GM20000 (cell line): ENCODE measurements at regions not wholly inside any gene's neighbourhood (a gene's known extent, or its start where the extent isn't known, plus 50 kb on each side); places are given as distances from the start of the nearest gene placed in this dataset.

Source experiments
- DNase-seq: peaks from one replicate; pipeline ENCODE4 v3.0.0; 2012; ENCODE audit warnings: low spot score
- CTCF ChIP-seq: IDR thresholded peaks from 2 replicates; pipeline ENCODE4 v1.5.1; 2012; ENCODE audit warnings: mild to moderate bottlenecking, control low read depth; ENCODE audit errors: extremely low read depth, missing control alignments

GRCh38 chr5:159402311-159402710, 72.0 kb upstream of the IL12B start:
- no peak for DNase-seq
- TF ChIP-seq CTCF, result no peak

GRCh38 chr5:159402856-159403255, 72.6 kb upstream of the IL12B start:
- no peak for DNase-seq
- TF ChIP-seq CTCF, result no peak

- no peak for DNase-seq
- no peak for TF ChIP-seq CTCF
These were observed 73.8 kb upstream of the IL12B start for GRCh38 chr5:159403906-159404681.

- no peak for TF ChIP-seq CTCF
- DNase-seq, result peak; percentile 20
These were observed 75.3 kb upstream of the IL12B start for GRCh38 chr5:159405611-159406031.

GRCh38 chr5:159406571-159406970, 76.3 kb upstream of the IL12B start:
- no peak for DNase-seq
- TF ChIP-seq CTCF, result no peak

- no peak for DNase-seq
- no peak for TF ChIP-seq CTCF
These were observed 79.5 kb upstream of the IL12B start for GRCh38 chr5:159409801-159410200.

GRCh38 chr5:159410480-159410879, 80.2 kb upstream of the IL12B start:
- no peak for DNase-seq

More at GRCh38 chr5:159410480-159410879, 80.2 kb upstream of the IL12B start:
- TF ChIP-seq CTCF, result no peak
